ENCODE measurements at regions not wholly inside any gene's neighbourhood (a gene's known extent, or its start where the extent isn't known, plus 50 kb on each side); places are given as distances from the start of the nearest gene placed in this dataset.

DNA sequence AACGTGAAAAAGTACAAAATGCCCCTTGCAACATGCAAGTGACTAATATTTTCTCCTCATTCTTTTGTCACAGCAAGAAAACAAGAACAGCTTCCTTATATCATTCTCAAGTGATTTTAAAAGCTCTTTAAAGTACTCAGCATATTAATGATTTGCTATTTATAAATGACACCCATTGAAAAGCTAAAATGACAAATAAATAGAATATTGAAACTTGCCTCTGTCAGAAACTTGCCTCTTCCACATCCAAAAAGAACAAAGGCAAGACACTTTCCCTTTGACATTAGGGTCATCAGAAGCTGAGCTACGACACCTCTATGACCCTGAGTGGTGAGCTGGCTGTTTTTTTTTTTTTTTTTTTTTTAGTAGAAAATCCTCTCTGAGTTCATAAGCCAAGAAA lies 339.6 kb upstream of the ITGA1 start:
- DNase-seq, result no peak
- Histone ChIP-seq H3K9me3 (no peaks in the 10 kb centered on the region), H3K4me1 (no peaks in the 10 kb centered on the region), H3K36me3 (no peaks in the 10 kb centered on the region), H3K27me3 (no peaks in the 10 kb centered on the region), H3K27ac (no peak overlapping the region), H3K4me3 (no peak overlapping the region)
- intact Hi-C loops (cut with DNase I; ENCODE audit: low total_unique reads), result no loop called here
- no peak for TF ChIP-seq POLR2A (IDR thresholded peaks at IDR 0.05)
- TF ChIP-seq, protein P1, sequence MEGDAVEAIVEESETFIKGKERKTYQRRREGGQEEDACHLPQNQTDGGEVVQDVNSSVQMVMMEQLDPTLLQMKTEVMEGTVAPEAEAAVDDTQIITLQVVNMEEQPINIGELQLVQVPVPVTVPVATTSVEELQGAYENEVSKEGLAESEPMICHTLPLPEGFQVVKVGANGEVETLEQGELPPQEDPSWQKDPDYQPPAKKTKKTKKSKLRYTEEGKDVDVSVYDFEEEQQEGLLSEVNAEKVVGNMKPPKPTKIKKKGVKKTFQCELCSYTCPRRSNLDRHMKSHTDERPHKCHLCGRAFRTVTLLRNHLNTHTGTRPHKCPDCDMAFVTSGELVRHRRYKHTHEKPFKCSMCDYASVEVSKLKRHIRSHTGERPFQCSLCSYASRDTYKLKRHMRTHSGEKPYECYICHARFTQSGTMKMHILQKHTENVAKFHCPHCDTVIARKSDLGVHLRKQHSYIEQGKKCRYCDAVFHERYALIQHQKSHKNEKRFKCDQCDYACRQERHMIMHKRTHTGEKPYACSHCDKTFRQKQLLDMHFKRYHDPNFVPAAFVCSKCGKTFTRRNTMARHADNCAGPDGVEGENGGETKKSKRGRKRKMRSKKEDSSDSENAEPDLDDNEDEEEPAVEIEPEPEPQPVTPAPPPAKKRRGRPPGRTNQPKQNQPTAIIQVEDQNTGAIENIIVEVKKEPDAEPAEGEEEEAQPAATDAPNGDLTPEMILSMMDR (IDR thresholded peaks at IDR 0.05), result no peak

DNA sequence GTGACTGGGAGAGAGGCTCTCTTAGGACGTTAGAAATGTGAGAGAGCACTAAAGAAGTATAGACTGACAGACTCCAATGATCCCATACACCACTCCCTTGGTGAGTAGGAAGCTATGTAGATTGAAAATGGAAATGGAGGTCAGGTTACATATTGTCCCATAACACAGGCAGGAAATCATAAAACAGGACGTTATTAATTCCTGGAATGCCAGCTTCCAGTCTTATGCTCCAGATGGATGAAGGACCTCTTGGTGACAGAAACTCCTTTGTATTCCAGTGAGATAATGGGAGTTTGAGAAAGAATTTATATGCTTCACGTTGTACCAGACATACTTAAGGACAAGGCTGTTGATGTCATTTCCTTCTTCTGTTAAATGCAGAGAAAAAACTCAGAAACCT lies 338.2 kb upstream of the ITGA1 start:
- H3K36me3 ChIP-seq, result no peaks in the 10 kb centered on the region
- H3K9me3 ChIP-seq, result no peaks in the 10 kb centered on the region
- H3K4me1 ChIP-seq, result no peaks in the 10 kb centered on the region
- intact Hi-C loops (cut with DNase I; ENCODE audit: low total_unique reads), result no loop called here
- H3K27ac ChIP-seq, result no peak overlapping the region
- no peak overlapping the region for H3K4me3 ChIP-seq
- no peaks in the 10 kb centered on the region for H3K27me3 ChIP-seq
- TF ChIP-seq POLR2A (IDR thresholded peaks at IDR 0.05), result no peak
- TF ChIP-seq, protein P1 (IDR thresholded peaks at IDR 0.05), result no peak
- DNase-seq, result no peak

DNA sequence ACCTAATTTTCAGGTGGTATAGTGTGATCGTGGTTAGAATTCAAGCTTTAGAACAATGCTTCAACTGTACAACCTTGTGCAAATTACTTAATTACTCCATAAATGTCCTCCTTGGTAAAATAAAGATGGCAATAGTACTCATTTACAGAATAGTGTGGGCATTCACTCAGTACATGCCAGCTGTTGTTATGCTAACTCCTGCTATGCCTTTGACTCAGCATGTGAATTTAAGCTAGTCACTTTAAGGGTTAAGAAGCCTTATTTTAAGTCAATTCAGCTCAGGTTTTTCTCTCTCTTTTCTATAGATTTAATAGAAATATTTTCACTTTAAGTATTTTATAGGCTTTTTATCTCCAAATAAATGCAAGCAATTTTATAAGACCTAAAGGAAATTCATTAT lies 335.6 kb upstream of the ITGA1 start:
- intact Hi-C loops (cut with DNase I; ENCODE audit: low total_unique reads), result no loop called here
- H3K27ac ChIP-seq, result no peak overlapping the region
- H3K4me1 ChIP-seq, result no peaks in the 10 kb centered on the region
- H3K27me3 ChIP-seq, result no peaks in the 10 kb centered on the region
- TF ChIP-seq POLR2A (IDR thresholded peaks at IDR 0.05), result no peak
- TF ChIP-seq, protein P1 (IDR thresholded peaks at IDR 0.05), result no peak
- no peaks in the 10 kb centered on the region for H3K36me3 ChIP-seq
- no peak for DNase-seq
- no peaks in the 10 kb centered on the region for H3K9me3 ChIP-seq
- H3K4me3 ChIP-seq, result no peak overlapping the region

DNA sequence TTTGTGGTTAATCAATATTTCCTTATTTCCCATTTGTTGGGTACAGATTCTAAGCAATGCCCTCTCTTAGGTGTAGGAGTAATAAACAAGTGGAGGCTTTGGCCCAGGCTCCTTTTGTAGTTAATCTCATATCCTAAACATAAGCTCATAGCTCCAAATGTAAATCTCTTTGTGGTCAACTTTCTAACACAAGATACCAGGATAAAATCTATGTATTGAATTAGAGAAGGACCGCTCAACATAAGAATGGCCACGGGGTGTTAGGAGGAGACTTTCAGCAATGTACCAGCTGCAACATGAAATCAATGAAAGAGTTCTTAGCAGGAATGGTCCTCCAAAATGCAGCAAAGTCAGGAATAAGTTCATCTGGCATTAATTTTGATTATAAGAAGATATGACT lies 334.5 kb upstream of the ITGA1 start:
- Histone ChIP-seq H3K4me1 (no peaks in the 10 kb centered on the region), H3K9me3 (no peaks in the 10 kb centered on the region), H3K36me3 (no peaks in the 10 kb centered on the region), H3K27ac (no peak overlapping the region), H3K4me3 (no peak overlapping the region), H3K27me3 (no peaks in the 10 kb centered on the region)
- DNase-seq, result no peak
- intact Hi-C loops (cut with DNase I; ENCODE audit: low total_unique reads), result no loop called here
- TF ChIP-seq POLR2A (IDR thresholded peaks at IDR 0.05), result no peak
- TF ChIP-seq, protein P1 (IDR thresholded peaks at IDR 0.05), result no peak

DNA sequence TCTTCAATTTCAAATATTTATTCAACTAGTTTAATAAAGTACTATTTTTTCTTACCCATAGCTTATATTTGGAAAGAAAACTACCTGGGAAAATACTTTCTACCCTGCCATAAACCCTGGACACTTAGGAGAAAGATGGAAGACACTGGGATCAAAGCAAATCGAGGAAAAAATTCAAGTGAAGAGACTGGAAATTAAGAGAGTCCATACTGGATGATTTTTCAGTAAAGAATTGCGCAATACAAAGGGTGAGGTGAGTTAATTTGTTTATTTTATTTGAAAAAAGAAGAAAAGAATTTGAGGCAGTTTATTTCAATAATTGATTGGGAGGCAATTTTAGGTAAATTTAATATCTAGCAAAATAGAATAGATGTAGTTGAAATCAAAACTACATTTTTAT lies 331.8 kb upstream of the ITGA1 start:
- TF ChIP-seq, protein P1 (IDR thresholded peaks at IDR 0.05), result no peak
- Histone ChIP-seq H3K9me3 (no peaks in the 10 kb centered on the region), H3K27me3 (no peaks in the 10 kb centered on the region), H3K4me3 (no peak overlapping the region), H3K4me1 (no peaks in the 10 kb centered on the region), H3K36me3 (no peaks in the 10 kb centered on the region), H3K27ac (no peak overlapping the region)
- no peak for DNase-seq
- intact Hi-C loops (cut with DNase I; ENCODE audit: low total_unique reads), result no loop called here

Measured in uterus (tissue), 3 donors.